SU-DHL-6 (cell line): ENCODE measurements at regions not wholly inside any gene's neighbourhood (a gene's known extent, or its start where the extent isn't known, plus 50 kb on each side); places are given as distances from the start of the nearest gene placed in this dataset.

Source experiments
- H2AFZ ChIP-seq: fragments of 200-600 bp; sonication (generic); 2 replicates; pipeline ENCODE4 v1.6.1; 2014; ENCODE audit warnings: low read depth, mild to moderate bottlenecking, moderate library complexity, mixed read lengths, antibody characterized with exemption, low read length; ENCODE audit not compliant: severe bottlenecking
- H3F3A ChIP-seq: fragments of 200-600 bp; shearing (Covaris generic); 2 replicates; pipeline ENCODE4 v1.6.0; 2016; ENCODE audit warnings: antibody characterized with exemption, mild to moderate bottlenecking; ENCODE audit not compliant: insufficient read depth
- H3K27ac ChIP-seq: fragments of 200-600 bp; sonication (generic); 2 replicates; pipeline ENCODE4 v1.5.1; 2016; ENCODE audit warnings: low read depth, mild to moderate bottlenecking, low read length, moderate library complexity, mixed read lengths
- H3K27me3 ChIP-seq: fragments of 200-600 bp; sonication (generic), shearing (Covaris generic); 2 replicates; pipeline ENCODE4 v1.6.0; 2014; ENCODE audit warnings: mild to moderate bottlenecking, low read length
- H3K36me3 ChIP-seq: fragments of 200-600 bp; sonication (generic); 2 replicates; pipeline ENCODE4 v1.6.1; 2014; ENCODE audit warnings: mild to moderate bottlenecking, low read length, mixed read lengths
- H3K4me2 ChIP-seq: fragments of 300-600, 200-600 bp; shearing (Covaris generic), sonication (generic); 2 replicates; pipeline ENCODE4 v1.6.0; 2014; ENCODE audit warnings: low read length, low read depth, mild to moderate bottlenecking; ENCODE audit not compliant: poor library complexity, severe bottlenecking
- H3K4me3 ChIP-seq: fragments of 200-600 bp; sonication (generic); 2 replicates; pipeline ENCODE4 v1.5.1; 2014; ENCODE audit warnings: antibody characterized with exemption, low read length, mild to moderate bottlenecking, mixed read lengths; ENCODE audit not compliant: insufficient read depth, poor library complexity, severe bottlenecking
- H3K79me2 ChIP-seq: fragments of 200-600 bp; sonication (generic); 2 replicates; pipeline ENCODE4 v1.6.1; 2014; ENCODE audit warnings: mild to moderate bottlenecking, low read length, moderate library complexity; ENCODE audit not compliant: insufficient read depth
- H3K9ac ChIP-seq: fragments of 200-600 bp; sonication (generic); 2 replicates; pipeline ENCODE4 v1.7.0; 2014; ENCODE audit warnings: mild to moderate bottlenecking, low read length
- H3K9me2 ChIP-seq: fragments of 200-600 bp; sonication (generic); replicated peaks from 2 replicates; pipeline ENCODE4 v1.6.1; 2014; ENCODE audit warnings: low read length; ENCODE audit not compliant: insufficient read depth
- H3K9me3 ChIP-seq: fragments of 200-600 bp; sonication (generic); 2 replicates; pipeline ENCODE4 v1.6.1; 2014; ENCODE audit warnings: low read length, mixed read lengths; ENCODE audit not compliant: insufficient read depth
- H4K20me1 ChIP-seq: fragments of 200-600 bp; sonication (generic); 2 replicates; pipeline ENCODE4 v1.6.1; 2014; ENCODE audit warnings: low read depth, mild to moderate bottlenecking, antibody characterized with exemption, low read length, moderate library complexity, mixed read lengths
- EZH2phosphoT487 ChIP-seq: fragments of 200-600 bp; sonication (generic), shearing (Covaris generic); conservative IDR thresholded peaks from 2 replicates; pipeline ENCODE4 v1.6.1; 2018; ENCODE audit warnings: mild to moderate bottlenecking, antibody characterized with exemption, low read length, moderate library complexity, mixed read lengths
- TF ChIP-seq, protein P1 (sequence below): fragments of 200-600 bp; sonication (generic); IDR thresholded peaks from one replicate; pipeline ENCODE4 v1.5.1; 2017; ENCODE audit warnings: antibody characterized with exemption, mild to moderate bottlenecking, low read length, moderate library complexity; ENCODE audit not compliant: insufficient read depth, poor library complexity, severe bottlenecking

- TF ChIP-seq, protein P1, sequence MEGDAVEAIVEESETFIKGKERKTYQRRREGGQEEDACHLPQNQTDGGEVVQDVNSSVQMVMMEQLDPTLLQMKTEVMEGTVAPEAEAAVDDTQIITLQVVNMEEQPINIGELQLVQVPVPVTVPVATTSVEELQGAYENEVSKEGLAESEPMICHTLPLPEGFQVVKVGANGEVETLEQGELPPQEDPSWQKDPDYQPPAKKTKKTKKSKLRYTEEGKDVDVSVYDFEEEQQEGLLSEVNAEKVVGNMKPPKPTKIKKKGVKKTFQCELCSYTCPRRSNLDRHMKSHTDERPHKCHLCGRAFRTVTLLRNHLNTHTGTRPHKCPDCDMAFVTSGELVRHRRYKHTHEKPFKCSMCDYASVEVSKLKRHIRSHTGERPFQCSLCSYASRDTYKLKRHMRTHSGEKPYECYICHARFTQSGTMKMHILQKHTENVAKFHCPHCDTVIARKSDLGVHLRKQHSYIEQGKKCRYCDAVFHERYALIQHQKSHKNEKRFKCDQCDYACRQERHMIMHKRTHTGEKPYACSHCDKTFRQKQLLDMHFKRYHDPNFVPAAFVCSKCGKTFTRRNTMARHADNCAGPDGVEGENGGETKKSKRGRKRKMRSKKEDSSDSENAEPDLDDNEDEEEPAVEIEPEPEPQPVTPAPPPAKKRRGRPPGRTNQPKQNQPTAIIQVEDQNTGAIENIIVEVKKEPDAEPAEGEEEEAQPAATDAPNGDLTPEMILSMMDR, result no peak
- TF ChIP-seq EZH2phosphoT487, result no peak
These were observed 117.8 kb upstream of the SERP2 start for GRCh38 chr13:44255771-44256364.

GRCh38 chr13:44257796-44258195 is 115.8 kb upstream of the SERP2 start:
- H3K4me2 ChIP-seq, result no peak overlapping the region
- no peaks in the 10 kb centered on the region for H3F3A ChIP-seq
- no peaks in the 10 kb centered on the region for H3K27me3 ChIP-seq
- no peaks in the 10 kb centered on the region for H3K9me2 ChIP-seq
- no peaks in the 10 kb centered on the region for H3K79me2 ChIP-seq
- H4K20me1 ChIP-seq, result no peaks in the 10 kb centered on the region
- H3K9me3 ChIP-seq, result no peaks in the 10 kb centered on the region
- TF ChIP-seq, protein P1, result no peak
- TF ChIP-seq EZH2phosphoT487, result no peak
- H3K9ac ChIP-seq, result no peak overlapping the region
- no peaks in the 10 kb centered on the region for H3K36me3 ChIP-seq
- no peak overlapping the region for H3K27ac ChIP-seq
- no peak overlapping the region for H2AFZ ChIP-seq
- no peak overlapping the region for H3K4me3 ChIP-seq

More at GRCh38 chr13:44255771-44256364, 117.8 kb upstream of the SERP2 start:
- H3K4me3 ChIP-seq, result no peak overlapping the region
- no peak overlapping the region for H3K27ac ChIP-seq
- H3K79me2 ChIP-seq, result no peaks in the 10 kb centered on the region
- no peak overlapping the region for H2AFZ ChIP-seq
- no peaks in the 10 kb centered on the region for H4K20me1 ChIP-seq
- H3K9ac ChIP-seq, result no peak overlapping the region
- no peaks in the 10 kb centered on the region for H3K9me2 ChIP-seq
- H3F3A ChIP-seq, result no peaks in the 10 kb centered on the region
- H3K4me2 ChIP-seq, result no peak overlapping the region
- H3K36me3 ChIP-seq, result no peaks in the 10 kb centered on the region
- no peaks in the 10 kb centered on the region for H3K9me3 ChIP-seq
- no peaks in the 10 kb centered on the region for H3K27me3 ChIP-seq

- H3K9me3 ChIP-seq, result no peaks in the 10 kb centered on the region
- H3K79me2 ChIP-seq, result no peaks in the 10 kb centered on the region
- peak overlapping the region; percentile 63 for H3K4me2 ChIP-seq
- no peaks in the 10 kb centered on the region for H3K36me3 ChIP-seq
- no peaks in the 10 kb centered on the region for H3K9me2 ChIP-seq
- peak overlapping the region; percentile 74 for H2AFZ ChIP-seq
- peak overlapping the region; percentile 40 for H3K9ac ChIP-seq
- no peaks in the 10 kb centered on the region for H3K27me3 ChIP-seq
- peak overlapping the region; percentile 70 for H3K27ac ChIP-seq
- peak overlapping the region; percentile 43 for H3K4me3 ChIP-seq
- no peak for TF ChIP-seq EZH2phosphoT487
- TF ChIP-seq, protein P1, result no peak
- H3F3A ChIP-seq, result no peaks in the 10 kb centered on the region
- no peaks in the 10 kb centered on the region for H4K20me1 ChIP-seq
These were observed 114.3 kb upstream of the SERP2 start for GRCh38 chr13:44259045-44260027.
